Colonic mucosa (tissue), 4 donors: ENCODE measurements at regions not wholly inside any gene's neighbourhood (a gene's known extent, or its start where the extent isn't known, plus 50 kb on each side); places are given as distances from the start of the nearest gene placed in this dataset.

Source experiments
- DNase-seq: peaks from one replicate; pipeline ENCODE4 v3.0.0-alpha.2; 2020
- H3K27ac ChIP-seq: fragments of 200-600 bp; one replicate; pipeline ENCODE4 v1.8.0; 2021
- H3K27me3 ChIP-seq: fragments of 200-600 bp; one replicate; pipeline ENCODE4 v1.8.0; 2021
- H3K36me3 ChIP-seq: fragments of 200-600 bp; one replicate; pipeline ENCODE4 v1.8.0; 2021
- H3K4me1 ChIP-seq: fragments of 200-600 bp; one replicate; pipeline ENCODE4 v1.8.0; 2021; ENCODE audit warnings: mild to moderate bottlenecking
- H3K4me3 ChIP-seq: fragments of 200-600 bp; one replicate; pipeline ENCODE4 v1.8.0; 2021
- H3K9ac ChIP-seq, 2 donors: one replicate each; pipeline ENCODE4 v1.7.0; 2013; ENCODE audit warnings: control low read depth in 2 of 2, low read depth in 2 of 2, low read length in 2 of 2
- H3K9me3 ChIP-seq: fragments of 200-600 bp; one replicate; pipeline ENCODE4 v1.8.0; 2021
- CTCF ChIP-seq: fragments of 200-600 bp; IDR thresholded peaks from one replicate; pipeline ENCODE4 v1.8.0; 2022; ENCODE audit warnings: antibody characterized with exemption, mild to moderate bottlenecking
- intact Hi-C: fragments of 100-400 bp; cut with DNase I; formaldehyde crosslinking; loops from one replicate; pipeline ENCODE4 v1.14.1; 2022
- donor health status: healthy.
- donor health status: DM: no; HTN: no; CAD: no.
- donor health status: DM: no; HTN: no; CAD: no.

GRCh38 chr2:157085522-157085921 lies 172.0 kb upstream of the GALNT5 start:
- Histone ChIP-seq H3K4me1 (no peaks in the 10 kb centered on the region), H3K9ac (no peak overlapping the region), H3K27ac (no peak overlapping the region), H3K27me3 (no peaks in the 10 kb centered on the region), H3K9me3 (no peaks in the 10 kb centered on the region), H3K36me3 (no peaks in the 10 kb centered on the region), H3K4me3 (no peak overlapping the region)
- intact Hi-C loops, result no loop called here
- no peak for DNase-seq
- no peak for TF ChIP-seq CTCF

GRCh38 chr2:157087373-157088002 lies 170.0 kb upstream of the GALNT5 start:
- H3K27ac ChIP-seq, result no peak overlapping the region
- no peak for DNase-seq
- no peak for TF ChIP-seq CTCF
- intact Hi-C loops, result no loop called here
- no peaks in the 10 kb centered on the region for H3K27me3 ChIP-seq
- H3K9me3 ChIP-seq, result no peaks in the 10 kb centered on the region
- H3K9ac ChIP-seq, result no peak overlapping the region
- H3K4me3 ChIP-seq, result no peak overlapping the region
- no peaks in the 10 kb centered on the region for H3K4me1 ChIP-seq
- H3K36me3 ChIP-seq, result no peaks in the 10 kb centered on the region

- no peaks in the 10 kb centered on the region for H3K36me3 ChIP-seq
These were observed 163.8 kb upstream of the GALNT5 start for GRCh38 chr2:157093666-157094065.

GRCh38 chr2:157105372-157105771 lies 152.1 kb upstream of the GALNT5 start:
- no peak for DNase-seq

More at GRCh38 chr2:157093666-157094065, 163.8 kb upstream of the GALNT5 start:
- Histone ChIP-seq H3K9me3 (no peaks in the 10 kb centered on the region), H3K27ac (no peak overlapping the region), H3K4me3 (no peak overlapping the region), H3K4me1 (no peaks in the 10 kb centered on the region), H3K9ac (no peak overlapping the region), H3K27me3 (no peaks in the 10 kb centered on the region)
- TF ChIP-seq CTCF, result no peak
- intact Hi-C loops, result no loop called here
- DNase-seq, result no peak

GRCh38 chr2:157106950-157107349 lies 150.6 kb upstream of the GALNT5 start:
- no peaks in the 10 kb centered on the region for H3K27me3 ChIP-seq
- DNase-seq, result no peak
- no peak overlapping the region for H3K4me3 ChIP-seq
- intact Hi-C loops, result no loop called here
- no peaks in the 10 kb centered on the region for H3K4me1 ChIP-seq
- H3K27ac ChIP-seq, result no peak overlapping the region
- TF ChIP-seq CTCF, result no peak
- no peaks in the 10 kb centered on the region for H3K9me3 ChIP-seq
- no peaks in the 10 kb centered on the region for H3K36me3 ChIP-seq
- no peak overlapping the region for H3K9ac ChIP-seq

More at GRCh38 chr2:157105372-157105771, 152.1 kb upstream of the GALNT5 start:
- Histone ChIP-seq H3K27me3 (no peaks in the 10 kb centered on the region), H3K36me3 (no peaks in the 10 kb centered on the region), H3K4me1 (no peaks in the 10 kb centered on the region), H3K9me3 (no peaks in the 10 kb centered on the region), H3K27ac (no peak overlapping the region), H3K9ac (no peak overlapping the region), H3K4me3 (no peak overlapping the region)
- no peak for TF ChIP-seq CTCF
- intact Hi-C loops, result no loop called here
